Suprapubic skin (tissue), 3 donors: ENCODE measurements at regions not wholly inside any gene's neighbourhood (a gene's known extent, or its start where the extent isn't known, plus 50 kb on each side); places are given as distances from the start of the nearest gene placed in this dataset.

Experiments
- CTCF ChIP-seq, 2 donors: fragments of 200-600 bp in 1 of 2; fragments of 450-650 bp in 1 of 2; sonication (generic) in 1 of 2; IDR thresholded peaks; one replicate each; pipeline ENCODE4 v1.5.1; 2016 to 2019; ENCODE audit warnings: antibody characterized with exemption in 2 of 2, mild to moderate bottlenecking in 1 of 2, moderate library complexity in 1 of 2
- EP300 ChIP-seq: sonication (generic); formaldehyde crosslinking; IDR thresholded peaks from one replicate; pipeline ENCODE4 v1.6.1; 2017; ENCODE audit warnings: antibody characterized with exemption
- POLR2A ChIP-seq, 2 donors: fragments of 450-650 bp; IDR thresholded peaks; one replicate each; pipeline ENCODE4 v1.6.1; 2017; ENCODE audit warnings: antibody characterized with exemption in 2 of 2, mild to moderate bottlenecking in 2 of 2, moderate library complexity in 2 of 2

GRCh38 chr20:24862606-24863005, 86.5 kb upstream of the CST7 start:
- TF ChIP-seq POLR2A (IDR thresholded peaks at IDR 0.05) (no peak), CTCF (IDR thresholded peaks at IDR 0.05) (no peak), EP300 (no peak)
